ENCODE measurements at regions not wholly inside any gene's neighbourhood (a gene's known extent, or its start where the extent isn't known, plus 50 kb on each side); places are given as distances from the start of the nearest gene placed in this dataset.
"Not testable (repeated sequence)": the region's sequence is repeated elsewhere in the genome, so short reads cannot be mapped to it uniquely, and the experiment has no call there.

DNA sequence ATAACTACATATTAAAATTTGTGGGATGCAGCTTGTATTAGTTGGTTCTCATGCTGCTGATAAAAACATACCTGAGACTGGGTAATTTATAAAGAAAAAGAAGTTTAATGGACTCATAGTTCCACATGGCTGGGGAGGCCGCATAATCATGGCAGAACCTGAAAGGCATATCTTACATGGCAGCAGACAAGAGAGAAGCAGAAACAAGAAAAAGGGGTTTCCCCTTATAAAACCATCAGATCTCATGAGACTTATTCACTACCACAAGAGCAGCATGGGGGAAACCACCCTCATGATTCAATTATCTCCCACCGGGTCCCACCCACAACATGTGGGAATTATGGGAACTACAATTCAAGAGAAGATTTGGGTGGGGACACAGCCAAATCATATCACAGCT, 320.3 kb upstream of the UBE2E2 start:
- H3K27me3 ChIP-seq (ENCODE audit: control insufficient read depth in 1 of 2, insufficient read depth in 2 of 2, low read length in 2 of 2); H3K4me3 ChIP-seq (ENCODE audit: low read depth in 1 of 2, low read length in 2 of 2); H3K9me3 ChIP-seq (ENCODE audit: control insufficient read depth in 1 of 2, low read length in 2 of 2); H3K27ac ChIP-seq (ENCODE audit: low read depth, low read length); H3K4me1 ChIP-seq (ENCODE audit: control insufficient read depth in 1 of 2, insufficient read depth in 2 of 2, low read length in 2 of 2); H3K9ac ChIP-seq (ENCODE audit: low read depth in 1 of 2, low read length in 2 of 2); H3K36me3 ChIP-seq (ENCODE audit: control insufficient read depth in 1 of 2, insufficient read depth in 2 of 2, low read length in 2 of 2): not testable (repeated sequence)

DNA sequence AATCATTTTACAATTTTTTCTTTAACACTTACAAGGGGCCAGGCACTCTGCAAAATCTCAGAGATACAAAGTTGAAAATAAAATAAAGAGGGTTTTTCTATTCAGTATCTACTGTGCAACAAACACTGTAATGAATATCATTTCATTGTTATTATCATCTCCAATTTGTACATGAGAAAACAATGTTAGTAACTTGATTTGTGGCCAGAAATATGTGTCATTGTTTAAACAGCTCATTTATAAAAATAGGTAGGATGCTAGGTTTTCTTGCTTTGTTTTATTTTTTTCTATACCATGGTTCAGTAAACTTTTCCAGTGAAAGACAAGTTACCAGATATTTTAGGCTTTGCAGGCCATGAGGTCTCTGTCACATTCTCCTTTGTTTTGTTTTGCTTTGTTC, 318.1 kb upstream of the UBE2E2 start:
- Histone ChIP-seq H3K36me3 (ENCODE audit: control insufficient read depth in 1 of 2, insufficient read depth in 2 of 2, low read length in 2 of 2) (no peaks in the 10 kb centered on the region), H3K9me3 (ENCODE audit: control insufficient read depth in 1 of 2, low read length in 2 of 2) (no peaks in the 10 kb centered on the region), H3K4me3 (ENCODE audit: low read depth in 1 of 2, low read length in 2 of 2) (no peak overlapping the region), H3K27me3 (ENCODE audit: control insufficient read depth in 1 of 2, insufficient read depth in 2 of 2, low read length in 2 of 2) (no peaks in the 10 kb centered on the region), H3K27ac (ENCODE audit: low read depth, low read length) (no peak overlapping the region), H3K4me1 (ENCODE audit: control insufficient read depth in 1 of 2, insufficient read depth in 2 of 2, low read length in 2 of 2) (no peaks in the 10 kb centered on the region), H3K9ac (ENCODE audit: low read depth in 1 of 2, low read length in 2 of 2) (no peak overlapping the region)

- Histone ChIP-seq H3K4me3 (ENCODE audit: low read depth in 1 of 2, low read length in 2 of 2) (no peak overlapping the region), H3K4me1 (ENCODE audit: control insufficient read depth in 1 of 2, insufficient read depth in 2 of 2, low read length in 2 of 2) (no peaks in the 10 kb centered on the region), H3K9ac (ENCODE audit: low read depth in 1 of 2, low read length in 2 of 2) (no peak overlapping the region), H3K27ac (ENCODE audit: low read depth, low read length) (no peak overlapping the region), H3K9me3 (ENCODE audit: control insufficient read depth in 1 of 2, low read length in 2 of 2) (no peaks in the 10 kb centered on the region), H3K36me3 (ENCODE audit: control insufficient read depth in 1 of 2, insufficient read depth in 2 of 2, low read length in 2 of 2) (no peaks in the 10 kb centered on the region), H3K27me3 (ENCODE audit: control insufficient read depth in 1 of 2, insufficient read depth in 2 of 2, low read length in 2 of 2) (no peaks in the 10 kb centered on the region)
Measured at GRCh38 chr3:22885574-22886341, 317.4 kb upstream of the UBE2E2 start.

- no peaks in the 10 kb centered on the region for H3K4me1 ChIP-seq (ENCODE audit: control insufficient read depth in 1 of 2, insufficient read depth in 2 of 2, low read length in 2 of 2)
- H3K27ac ChIP-seq (ENCODE audit: low read depth, low read length): no peak overlapping the region
- no peaks in the 10 kb centered on the region for H3K36me3 ChIP-seq (ENCODE audit: control insufficient read depth in 1 of 2, insufficient read depth in 2 of 2, low read length in 2 of 2)
- no peak overlapping the region for H3K4me3 ChIP-seq (ENCODE audit: low read depth in 1 of 2, low read length in 2 of 2)
- H3K27me3 ChIP-seq (ENCODE audit: control insufficient read depth in 1 of 2, insufficient read depth in 2 of 2, low read length in 2 of 2): no peaks in the 10 kb centered on the region
- H3K9me3 ChIP-seq (ENCODE audit: control insufficient read depth in 1 of 2, low read length in 2 of 2): no peaks in the 10 kb centered on the region
- H3K9ac ChIP-seq (ENCODE audit: low read depth in 1 of 2, low read length in 2 of 2): no peak overlapping the region
Measured at GRCh38 chr3:22886439-22887068, 316.6 kb upstream of the UBE2E2 start.

GRCh38 chr3:22887664-22888291, 315.3 kb upstream of the UBE2E2 start:
- Histone ChIP-seq H3K27ac (ENCODE audit: low read depth, low read length) (no peak overlapping the region), H3K9ac (ENCODE audit: low read depth in 1 of 2, low read length in 2 of 2) (no peak overlapping the region), H3K4me3 (ENCODE audit: low read depth in 1 of 2, low read length in 2 of 2) (no peak overlapping the region), H3K27me3 (ENCODE audit: control insufficient read depth in 1 of 2, insufficient read depth in 2 of 2, low read length in 2 of 2) (no peaks in the 10 kb centered on the region), H3K36me3 (ENCODE audit: control insufficient read depth in 1 of 2, insufficient read depth in 2 of 2, low read length in 2 of 2) (no peaks in the 10 kb centered on the region), H3K9me3 (ENCODE audit: control insufficient read depth in 1 of 2, low read length in 2 of 2) (no peaks in the 10 kb centered on the region), H3K4me1 (ENCODE audit: control insufficient read depth in 1 of 2, insufficient read depth in 2 of 2, low read length in 2 of 2) (no peaks in the 10 kb centered on the region)

- Histone ChIP-seq H3K36me3 (ENCODE audit: control insufficient read depth in 1 of 2, insufficient read depth in 2 of 2, low read length in 2 of 2) (no peaks in the 10 kb centered on the region), H3K9ac (ENCODE audit: low read depth in 1 of 2, low read length in 2 of 2) (no peak overlapping the region), H3K27ac (ENCODE audit: low read depth, low read length) (no peak overlapping the region), H3K27me3 (ENCODE audit: control insufficient read depth in 1 of 2, insufficient read depth in 2 of 2, low read length in 2 of 2) (no peaks in the 10 kb centered on the region), H3K9me3 (ENCODE audit: control insufficient read depth in 1 of 2, low read length in 2 of 2) (no peaks in the 10 kb centered on the region), H3K4me3 (ENCODE audit: low read depth in 1 of 2, low read length in 2 of 2) (no peak overlapping the region), H3K4me1 (ENCODE audit: control insufficient read depth in 1 of 2, insufficient read depth in 2 of 2, low read length in 2 of 2) (no peaks in the 10 kb centered on the region)
Measured at GRCh38 chr3:22893101-22893500, 310.0 kb upstream of the UBE2E2 start.

GRCh38 chr3:22893644-22894325, 309.3 kb upstream of the UBE2E2 start:
- Histone ChIP-seq H3K27me3 (ENCODE audit: control insufficient read depth in 1 of 2, insufficient read depth in 2 of 2, low read length in 2 of 2) (no peaks in the 10 kb centered on the region), H3K36me3 (ENCODE audit: control insufficient read depth in 1 of 2, insufficient read depth in 2 of 2, low read length in 2 of 2) (no peaks in the 10 kb centered on the region), H3K4me3 (ENCODE audit: low read depth in 1 of 2, low read length in 2 of 2) (no peak overlapping the region), H3K27ac (ENCODE audit: low read depth, low read length) (no peak overlapping the region), H3K9me3 (ENCODE audit: control insufficient read depth in 1 of 2, low read length in 2 of 2) (no peaks in the 10 kb centered on the region), H3K9ac (ENCODE audit: low read depth in 1 of 2, low read length in 2 of 2) (no peak overlapping the region), H3K4me1 (ENCODE audit: control insufficient read depth in 1 of 2, insufficient read depth in 2 of 2, low read length in 2 of 2) (no peaks in the 10 kb centered on the region)

DNA sequence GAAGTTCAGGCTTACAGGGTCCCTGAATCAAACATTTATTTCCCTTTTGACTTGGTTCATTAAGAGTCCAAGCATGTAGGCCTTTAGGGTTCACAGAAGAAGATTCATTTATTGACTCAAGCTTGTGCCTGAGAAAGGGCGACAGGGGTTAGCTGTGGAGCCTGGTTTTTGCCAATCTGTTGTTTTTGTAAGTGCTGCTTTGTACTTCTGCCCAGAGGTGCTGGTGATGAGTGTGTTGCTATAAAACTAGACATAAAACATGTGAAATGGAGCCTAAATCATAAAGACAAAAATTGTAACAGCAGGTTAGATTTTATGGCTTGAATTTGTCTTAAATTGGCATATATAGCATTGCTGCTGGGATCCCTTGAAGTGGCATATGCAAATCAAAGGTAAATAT, 308.3 kb upstream of the UBE2E2 start:
- Histone ChIP-seq H3K9ac (ENCODE audit: low read depth in 1 of 2, low read length in 2 of 2) (no peak overlapping the region), H3K27me3 (ENCODE audit: control insufficient read depth in 1 of 2, insufficient read depth in 2 of 2, low read length in 2 of 2) (no peaks in the 10 kb centered on the region), H3K4me1 (ENCODE audit: control insufficient read depth in 1 of 2, insufficient read depth in 2 of 2, low read length in 2 of 2) (no peaks in the 10 kb centered on the region), H3K27ac (ENCODE audit: low read depth, low read length) (no peak overlapping the region), H3K4me3 (ENCODE audit: low read depth in 1 of 2, low read length in 2 of 2) (no peak overlapping the region), H3K9me3 (ENCODE audit: control insufficient read depth in 1 of 2, low read length in 2 of 2) (no peaks in the 10 kb centered on the region), H3K36me3 (ENCODE audit: control insufficient read depth in 1 of 2, insufficient read depth in 2 of 2, low read length in 2 of 2) (no peaks in the 10 kb centered on the region)

- Histone ChIP-seq H3K27ac (ENCODE audit: low read depth, low read length) (no peak overlapping the region), H3K9me3 (ENCODE audit: control insufficient read depth in 1 of 2, low read length in 2 of 2) (no peaks in the 10 kb centered on the region), H3K4me1 (ENCODE audit: control insufficient read depth in 1 of 2, insufficient read depth in 2 of 2, low read length in 2 of 2) (no peaks in the 10 kb centered on the region), H3K9ac (ENCODE audit: low read depth in 1 of 2, low read length in 2 of 2) (no peak overlapping the region), H3K36me3 (ENCODE audit: control insufficient read depth in 1 of 2, insufficient read depth in 2 of 2, low read length in 2 of 2) (no peaks in the 10 kb centered on the region), H3K4me3 (ENCODE audit: low read depth in 1 of 2, low read length in 2 of 2) (no peak overlapping the region), H3K27me3 (ENCODE audit: control insufficient read depth in 1 of 2, insufficient read depth in 2 of 2, low read length in 2 of 2) (no peaks in the 10 kb centered on the region)
Measured at GRCh38 chr3:22895671-22896070, 307.5 kb upstream of the UBE2E2 start.

- Histone ChIP-seq H3K9me3 (ENCODE audit: control insufficient read depth in 1 of 2, low read length in 2 of 2) (no peaks in the 10 kb centered on the region), H3K9ac (ENCODE audit: low read depth in 1 of 2, low read length in 2 of 2) (no peak overlapping the region), H3K27ac (ENCODE audit: low read depth, low read length) (no peak overlapping the region)
Measured at GRCh38 chr3:22898558-22898957, 304.6 kb upstream of the UBE2E2 start.

More at GRCh38 chr3:22898558-22898957, 304.6 kb upstream of the UBE2E2 start:
- Histone ChIP-seq H3K36me3 (ENCODE audit: control insufficient read depth in 1 of 2, insufficient read depth in 2 of 2, low read length in 2 of 2) (no peaks in the 10 kb centered on the region), H3K27me3 (ENCODE audit: control insufficient read depth in 1 of 2, insufficient read depth in 2 of 2, low read length in 2 of 2) (no peaks in the 10 kb centered on the region), H3K4me3 (ENCODE audit: low read depth in 1 of 2, low read length in 2 of 2) (no peak overlapping the region), H3K4me1 (ENCODE audit: control insufficient read depth in 1 of 2, insufficient read depth in 2 of 2, low read length in 2 of 2) (no peaks in the 10 kb centered on the region)

Measured in duodenal mucosa (tissue), 2 donors.